SKM-1 (cell line): ENCODE measurements at regions not wholly inside any gene's neighbourhood (a gene's known extent, or its start where the extent isn't known, plus 50 kb on each side); places are given as distances from the start of the nearest gene placed in this dataset.

Source experiments
- DNase-seq: peaks from one replicate; lab custom pipeline; 2025; ENCODE audit not compliant: unreplicated experiment; lab: John Stamatoyannopoulos, UW

- no peak for DNase-seq
Measured at GRCh38 chr22:48444320-48445112, 1383.2 kb downstream of the BRD1 start.

- no peak for DNase-seq
Measured at GRCh38 chr22:48443680-48444079, 1384.0 kb downstream of the BRD1 start.

DNA sequence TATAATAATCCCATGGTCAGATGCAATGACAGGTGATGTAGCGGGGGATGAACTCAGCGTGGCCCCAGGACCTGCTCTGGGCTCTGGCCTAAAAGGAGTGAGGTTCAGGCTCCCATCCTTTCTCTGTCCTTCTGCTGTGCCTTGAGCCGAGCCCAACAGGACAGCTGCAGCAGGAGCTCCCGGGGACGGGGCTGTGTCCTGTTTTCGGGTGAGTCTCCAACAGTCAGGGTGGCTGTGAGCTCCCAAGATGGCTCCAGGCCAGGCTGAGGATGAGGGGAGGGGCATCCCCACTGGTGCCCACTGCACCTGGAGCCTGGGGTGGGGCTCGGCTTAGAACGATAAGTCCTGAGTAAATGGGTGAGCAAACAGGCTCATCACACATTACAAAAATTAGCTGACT, 1385.0 kb downstream of the BRD1 start:
- no peak for DNase-seq

- no peak for DNase-seq
Measured at GRCh38 chr22:48441553-48441850, 1386.2 kb downstream of the BRD1 start.

DNA sequence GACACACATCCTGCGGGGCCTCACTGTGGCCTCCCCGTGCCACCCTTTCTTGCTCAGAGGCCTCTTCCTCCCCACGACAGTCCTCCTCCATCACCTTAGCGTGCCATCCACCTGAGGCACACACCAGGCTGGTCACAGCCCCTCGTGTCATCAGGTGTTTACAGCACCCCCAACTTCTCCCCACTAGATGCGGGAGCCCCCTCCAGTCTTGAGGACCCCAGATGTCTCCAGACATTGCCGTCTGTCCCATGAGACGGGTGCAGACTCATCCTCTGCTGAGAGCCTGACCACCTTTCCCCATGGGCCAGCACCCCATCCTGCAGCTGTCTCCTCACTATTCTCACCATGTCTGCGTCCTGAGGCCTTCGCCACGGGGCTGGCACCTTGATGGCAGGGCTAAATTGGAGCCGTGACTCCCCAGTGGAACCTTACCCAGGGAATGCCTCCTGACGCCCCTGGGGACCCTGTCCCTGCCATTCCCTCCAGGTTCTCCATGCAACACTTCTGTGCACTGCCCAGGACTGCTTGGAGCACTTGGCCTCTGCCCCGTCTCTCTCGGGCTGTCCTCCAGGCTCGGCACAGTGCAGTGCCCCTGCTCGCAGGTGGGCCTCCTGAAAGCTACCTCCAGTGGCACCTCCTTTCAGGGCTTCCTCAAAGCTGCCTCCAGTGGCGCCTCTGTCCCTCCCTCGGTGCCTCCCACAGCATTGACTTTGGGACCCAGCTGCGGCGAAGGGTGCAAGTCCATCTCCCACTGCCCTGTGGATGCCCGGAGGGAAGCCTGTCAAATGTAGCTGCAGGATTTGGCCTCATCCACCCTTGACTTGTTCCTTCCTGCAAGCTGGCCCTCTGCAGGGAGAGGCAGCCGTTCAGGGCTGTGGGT, 1386.8 kb downstream of the BRD1 start:
- no peak for DNase-seq

GRCh38 chr22:48440176-48440575, 1387.5 kb downstream of the BRD1 start:
- DNase-seq, result no peak

- no peak for DNase-seq
Measured at GRCh38 chr22:48439560-48440135, 1388.0 kb downstream of the BRD1 start.

DNA sequence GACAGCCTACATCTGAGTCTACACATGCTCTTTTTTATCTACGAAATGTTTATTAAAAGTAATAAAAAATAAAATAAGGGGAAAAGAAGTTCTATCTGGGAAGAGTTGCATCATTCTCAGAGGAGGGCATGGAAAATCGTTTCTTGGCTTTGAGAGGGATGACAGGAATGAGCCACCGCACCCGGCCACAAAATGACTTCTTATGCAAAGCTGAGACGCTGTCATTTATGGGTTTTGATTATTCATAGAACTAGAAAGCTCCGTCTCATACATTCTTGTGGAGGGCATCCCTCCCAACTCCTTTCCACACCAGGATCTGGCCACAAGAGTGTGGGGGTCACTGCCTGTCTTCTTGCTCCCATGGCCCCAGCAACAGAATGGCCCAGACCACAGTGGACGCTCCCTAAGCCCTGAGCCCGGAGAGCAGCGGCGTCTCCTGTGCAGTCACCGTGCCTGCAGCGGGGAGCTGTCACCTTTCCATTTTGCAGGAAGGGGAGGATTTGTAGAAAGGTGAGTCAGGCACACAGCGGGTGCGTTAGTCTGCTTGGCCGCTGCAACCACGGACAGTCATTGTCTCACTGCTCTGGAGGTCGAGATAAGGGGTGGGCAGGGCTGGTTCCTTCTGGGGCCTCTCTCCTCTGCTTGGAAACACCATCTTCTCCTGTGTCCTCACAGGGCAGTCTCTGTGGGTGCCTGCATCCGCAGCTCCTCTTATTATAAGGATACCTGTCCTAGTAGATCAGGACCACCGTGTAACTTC, 1388.7 kb downstream of the BRD1 start:
- DNase-seq, result no peak

DNA sequence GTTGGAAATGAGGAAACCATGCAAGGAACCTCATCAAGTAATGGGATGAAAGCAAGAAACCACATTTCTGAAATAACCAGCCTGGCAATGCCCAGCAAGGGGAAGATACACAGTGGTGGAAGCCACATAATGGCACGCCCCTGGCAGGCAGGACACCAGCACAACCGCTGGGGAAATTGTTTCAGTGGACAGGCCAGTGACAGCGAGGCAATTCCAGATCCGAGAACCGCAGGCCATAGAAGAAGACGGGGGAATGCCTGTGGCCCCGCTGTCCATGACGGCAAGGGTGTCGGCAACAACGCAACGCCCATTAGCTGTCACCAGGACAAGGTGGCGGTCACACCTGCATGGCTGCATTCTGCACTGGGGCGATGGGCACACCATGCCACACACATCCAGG, 1389.6 kb downstream of the BRD1 start:
- DNase-seq, result no peak

GRCh38 chr22:48436201-48436931, 1391.3 kb downstream of the BRD1 start:
- DNase-seq, result no peak

- no peak for DNase-seq
Measured at GRCh38 chr22:48434868-48435250, 1392.8 kb downstream of the BRD1 start.

DNA sequence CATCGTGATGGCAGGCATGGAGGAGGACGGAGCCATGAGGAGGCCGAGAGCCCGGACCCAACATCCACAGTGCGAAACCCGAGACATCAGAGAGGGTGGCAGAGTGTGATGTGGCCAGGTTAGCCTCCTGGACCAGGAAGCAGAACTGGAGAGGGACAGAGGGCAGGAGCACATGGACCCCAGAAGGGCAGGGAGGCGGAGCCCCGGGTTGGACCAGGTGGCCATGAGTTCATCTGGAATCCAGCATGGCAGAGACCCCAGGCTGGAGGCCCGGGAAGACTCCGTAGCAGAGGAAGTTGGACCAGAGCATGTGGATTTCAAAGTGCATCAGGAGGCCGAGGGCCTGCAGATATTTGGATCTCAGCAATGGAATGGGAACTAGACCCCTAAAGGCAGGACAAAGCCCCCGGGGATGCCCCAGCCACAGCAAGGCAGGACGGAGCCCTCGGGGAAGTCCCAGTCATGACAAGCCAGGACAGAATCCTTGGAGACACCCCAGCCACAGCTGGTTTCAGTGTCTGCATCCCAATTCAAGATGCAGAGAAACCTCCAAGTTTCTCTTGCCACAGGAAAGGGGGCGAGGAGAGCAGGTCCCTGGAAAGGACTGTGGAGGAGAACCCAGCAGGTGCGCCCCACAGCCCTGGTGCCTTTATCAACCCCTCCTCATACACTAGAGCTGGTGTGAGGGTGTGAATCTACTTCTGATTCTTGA, 1393.4 kb downstream of the BRD1 start:
- DNase-seq, result no peak

DNA sequence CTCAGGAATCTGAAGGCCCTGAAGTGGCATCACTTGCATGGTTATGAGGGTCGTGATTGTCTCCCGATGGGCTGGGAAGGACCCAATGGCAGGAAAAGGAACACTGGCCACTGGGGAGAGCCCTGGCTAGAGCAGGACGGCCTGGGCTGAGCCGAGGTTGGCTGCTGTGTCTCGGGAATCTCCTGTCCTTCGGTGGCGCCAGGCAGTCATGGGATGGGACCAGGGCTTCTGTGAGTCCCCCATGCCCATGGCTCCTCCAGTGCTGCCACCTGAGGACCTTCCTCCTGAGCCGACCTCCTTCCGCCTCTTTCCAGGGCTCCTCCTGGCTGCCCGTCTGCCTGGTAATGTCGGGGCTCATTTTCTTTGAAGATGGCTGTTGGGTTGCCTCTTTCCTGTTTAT, 1394.0 kb downstream of the BRD1 start:
- DNase-seq, result no peak

GRCh38 chr22:48432781-48433518, 1394.7 kb downstream of the BRD1 start:
- no peak for DNase-seq

- DNase-seq, result no peak
Measured at GRCh38 chr22:48431536-48432315, 1395.9 kb downstream of the BRD1 start.

DNA sequence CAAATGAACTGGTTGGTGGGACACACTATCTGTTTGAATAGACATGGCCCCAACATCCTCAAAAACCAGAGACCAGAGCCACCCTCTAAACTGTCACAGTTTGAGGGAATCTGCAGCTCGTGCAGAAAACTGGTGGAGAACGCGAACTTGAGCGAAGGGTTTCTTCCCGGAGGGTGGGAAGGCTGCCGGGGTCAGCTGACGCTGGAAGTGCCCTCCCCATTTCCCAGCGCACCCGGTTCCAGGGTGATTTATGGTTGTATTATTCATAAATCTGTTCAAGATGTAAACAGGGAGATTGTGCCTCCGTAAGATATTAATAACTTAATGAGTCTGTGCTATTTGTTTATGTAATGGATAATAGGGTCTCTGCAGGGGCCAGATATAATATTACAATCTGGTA, 1396.7 kb downstream of the BRD1 start:
- no peak for DNase-seq

DNA sequence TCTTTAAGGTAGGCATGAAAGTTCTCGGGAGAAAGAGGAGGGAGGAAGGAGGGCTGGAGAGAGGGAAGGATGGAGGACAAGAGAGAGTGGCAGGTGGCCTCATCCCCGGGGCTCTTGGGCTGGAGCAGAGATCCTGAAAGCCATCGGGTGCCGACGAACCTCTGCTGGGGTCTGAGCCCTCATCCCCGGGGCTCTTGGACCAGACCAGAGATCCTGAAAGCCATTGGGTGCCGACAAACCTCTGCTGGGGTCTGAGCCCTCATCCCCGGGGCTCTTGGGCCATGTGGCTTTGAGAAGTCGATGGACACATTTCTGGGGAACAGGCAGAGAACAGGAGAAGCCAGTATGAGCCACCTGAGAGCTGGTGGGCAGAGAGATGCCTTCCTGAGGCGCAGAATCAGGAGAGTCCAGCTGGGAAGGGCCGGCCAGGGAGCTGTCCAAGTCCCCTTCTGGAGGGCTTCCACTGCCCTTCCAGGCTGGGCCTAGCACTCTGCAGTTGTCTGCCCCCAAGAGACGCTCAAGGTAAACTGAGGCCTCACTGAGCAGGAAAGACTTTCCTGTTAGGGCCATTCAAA, 1398.1 kb downstream of the BRD1 start:
- DNase-seq, result no peak

GRCh38 chr22:48428631-48429371, 1398.9 kb downstream of the BRD1 start:
- DNase-seq, result no peak
